HCT116 (cell line): ENCODE measurements at regions not wholly inside any gene's neighbourhood (a gene's known extent, or its start where the extent isn't known, plus 50 kb on each side); places are given as distances from the start of the nearest gene placed in this dataset.

ENCODE experiments used
- ATAC-seq: fragments of 200-7000 bp; cut with Tn5 transposase; 2 replicates; pipeline ENCODE4 v1.9.1; 2020; ENCODE audit warnings: mild to moderate bottlenecking, moderate library complexity
- BruUV-seq: library from RNA; stranded (reverse); fragments of 400-500 nt; replicated peaks from 2 replicates; lab custom pipeline; 2021; lab: Mats Ljungman, UMichigan
- CTCF ChIA-PET: fragments of 300-600 bp; sonication (Branson Sonifier 250); formaldehyde crosslinking; loops from one replicate; lab custom pipeline; 2021; ENCODE audit warnings: antibody characterized with exemption; lab: Charles Lee
- POLR2A ChIA-PET: fragments of 300-600, 350-600 bp; sonication (Branson Sonifier 250); formaldehyde crosslinking; loops from one replicate; lab custom pipeline; 2021; ENCODE audit warnings: antibody characterized with exemption; lab: Charles Lee
- RAD21 ChIA-PET, 2 experiments: fragments of 300-600 bp; sonication (Branson Sonifier 250); formaldehyde crosslinking; loops; one replicate each; lab custom pipeline; 2023; ENCODE audit warnings: low total read pairs in 2 of 2; ENCODE audit not compliant: uncharacterized antibody in 2 of 2, unreplicated experiment in 2 of 2, low non-redundant PET in 1 of 2; lab: Charles Lee
- DNase-seq: peaks from one replicate; pipeline ENCODE4 v3.0.0-alpha.2; 2010; ENCODE audit warnings: low read depth, low spot score
- H2AFZ ChIP-seq: fragments of 200-600 bp; shearing (Covaris generic), sonication (generic); 2 replicates; pipeline ENCODE4 v1.6.1; 2017; ENCODE audit warnings: low read depth, mixed run types, mixed read lengths, antibody characterized with exemption, low read length; ENCODE audit not compliant: poor library complexity, severe bottlenecking
- H3K27ac ChIP-seq: 2 replicates; pipeline ENCODE4 v1.5.1; 2012; ENCODE audit warnings: low read depth, low read length
- H3K27me3 ChIP-seq: fragments of 200-600 bp; sonication (generic); 2 replicates; pipeline ENCODE4 v1.6.1; 2016; ENCODE audit warnings: mixed run types, low read length, mixed read lengths; ENCODE audit not compliant: insufficient read depth
- H3K36me3 ChIP-seq, 2 experiments: fragments of 200-500 bp in 1 of 2; fragments of 200-600 bp in 1 of 2; sonication (Bioruptor generic) in 1 of 2; sonication (generic) in 1 of 2; 2 replicates each; pipeline versions ENCODE4 v1.5.1 to v1.6.1; 2014 to 2016; ENCODE audit warnings: low read length in 2 of 2, inconsistent platforms in 1 of 2, mixed read lengths in 1 of 2, mixed run types in 1 of 2; ENCODE audit not compliant: insufficient read depth in 2 of 2, control insufficient read depth in 1 of 2
- H3K4me1 ChIP-seq, 2 experiments: fragments of 200-600 bp in 1 of 2; sonication (generic) in 1 of 2; 2 replicates each; pipeline versions ENCODE4 v1.5.1 to v1.6.1; 2012 to 2017; ENCODE audit warnings: low read length in 2 of 2, inconsistent platforms in 1 of 2, mild to moderate bottlenecking in 1 of 2, mixed read lengths in 1 of 2, mixed run types in 1 of 2, moderate library complexity in 1 of 2; ENCODE audit not compliant: insufficient read depth in 2 of 2, control insufficient read depth in 1 of 2
- H3K4me2 ChIP-seq: fragments of 200-600 bp; sonication (generic); 2 replicates; pipeline ENCODE4 v1.6.1; 2017; ENCODE audit warnings: mixed run types, low read length, mixed read lengths
- H3K4me3 ChIP-seq, 2 experiments: fragments of 200-600 bp in 1 of 2; sonication (generic) in 1 of 2; replicated peaks in 1 of 2; 2 replicates each; pipeline ENCODE4 v1.5.1; 2011 to 2016; ENCODE audit warnings: low read length in 2 of 2, control low read depth in 1 of 2, low read depth in 1 of 2, mild to moderate bottlenecking in 1 of 2, mixed read lengths in 1 of 2, mixed run types in 1 of 2
- H3K79me2 ChIP-seq: fragments of 200-600 bp; sonication (generic); 2 replicates; pipeline ENCODE4 v1.6.1; 2017; ENCODE audit warnings: mild to moderate bottlenecking, mixed run types, low read length, moderate library complexity, mixed read lengths; ENCODE audit not compliant: insufficient read depth
- H3K9ac ChIP-seq: fragments of 200-600 bp; sonication (generic); 2 replicates; pipeline ENCODE4 v1.6.1; 2016; ENCODE audit warnings: low read length, mixed read lengths
- H3K9me2 ChIP-seq: fragments of 200-600 bp; sonication (generic), shearing (Covaris generic); 2 replicates; pipeline ENCODE4 v1.6.1; 2017; ENCODE audit warnings: mixed run types, mild to moderate bottlenecking, moderate library complexity; ENCODE audit not compliant: insufficient read depth
- H3K9me3 ChIP-seq, 2 experiments: fragments of 200-500 bp in 1 of 2; fragments of 200-600 bp in 1 of 2; sonication (Bioruptor generic) in 1 of 2; sonication (generic) in 1 of 2; 2 replicates each; pipeline ENCODE4 v1.6.1; 2014 to 2017; ENCODE audit warnings: low read length in 2 of 2, mixed read lengths in 2 of 2, inconsistent platforms in 1 of 2, low read depth in 1 of 2, mild to moderate bottlenecking in 1 of 2, mixed run types in 1 of 2, moderate library complexity in 1 of 2; ENCODE audit not compliant: control insufficient read depth in 1 of 2, insufficient read depth in 1 of 2
- H4K20me1 ChIP-seq: fragments of 200-600 bp; sonication (generic), shearing (Covaris generic); 2 replicates; pipeline ENCODE4 v1.6.1; 2017; ENCODE audit warnings: mixed run types, mild to moderate bottlenecking, moderate library complexity; ENCODE audit not compliant: insufficient read depth
- CBX3 ChIP-seq: IDR thresholded peaks from 2 replicates; pipeline ENCODE4 v1.6.1; 2012; ENCODE audit warnings: low read depth
- CEBPB ChIP-seq: IDR thresholded peaks from 2 replicates; pipeline ENCODE4 v1.6.1; 2012; ENCODE audit warnings: low read depth
- CTCF ChIP-seq, 3 experiments: fragments of 200-600 bp in 1 of 3; sonication (generic) in 1 of 3; IDR thresholded peaks in 2 of 3; conservative IDR thresholded peaks in 1 of 3; 2 replicates each; pipeline ENCODE4 v1.5.1; 2012 to 2017; ENCODE audit warnings: low read depth in 2 of 3, low read length in 2 of 3, antibody characterized with exemption in 1 of 3, borderline replicate concordance in 1 of 3, control low read depth in 1 of 3, mild to moderate bottlenecking in 1 of 3, mixed read lengths in 1 of 3, mixed run types in 1 of 3, moderate library complexity in 1 of 3; ENCODE audit not compliant: insufficient read depth in 1 of 3
- EGR1 ChIP-seq: IDR thresholded peaks from 2 replicates; pipeline ENCODE4 v1.6.1; 2012; ENCODE audit warnings: low read depth
- ELF1 ChIP-seq: IDR thresholded peaks from 2 replicates; pipeline ENCODE4 v1.6.1; 2012; ENCODE audit warnings: low read depth, borderline replicate concordance
- EZH2 ChIP-seq: fragments of 200-600 bp; sonication (generic); IDR thresholded peaks from 2 replicates; pipeline ENCODE4 v1.6.1; 2017; ENCODE audit warnings: antibody characterized with exemption, mixed run types
- EZH2phosphoT487 ChIP-seq: fragments of 200-600 bp; IDR thresholded peaks from 2 replicates; pipeline ENCODE4 v1.6.1; 2018; ENCODE audit warnings: antibody characterized with exemption, borderline replicate concordance
- FOSL1 ChIP-seq: IDR thresholded peaks from 2 replicates; pipeline ENCODE4 v1.6.1; 2012; ENCODE audit warnings: low read depth
- JUND ChIP-seq: IDR thresholded peaks from 2 replicates; pipeline ENCODE4 v1.6.1; 2012
- MAX ChIP-seq: IDR thresholded peaks from 2 replicates; pipeline ENCODE4 v1.6.1; 2012
- POLR2AphosphoS5 ChIP-seq: IDR thresholded peaks from 2 replicates; pipeline ENCODE4 v1.6.1; 2011; ENCODE audit warnings: mild to moderate bottlenecking, low read depth, low read length, moderate library complexity
- RAD21 ChIP-seq: IDR thresholded peaks from 2 replicates; pipeline ENCODE4 v1.6.1; 2012; ENCODE audit warnings: low read depth, mild to moderate bottlenecking
- REST ChIP-seq: IDR thresholded peaks from 2 replicates; pipeline ENCODE4 v1.6.1; 2012; ENCODE audit warnings: low read depth
- SIN3A ChIP-seq: IDR thresholded peaks from 2 replicates; pipeline ENCODE4 v1.6.1; 2012; ENCODE audit warnings: low read depth
- SP1 ChIP-seq: IDR thresholded peaks from 2 replicates; pipeline ENCODE4 v1.6.1; 2012; ENCODE audit warnings: low read depth
- SRF ChIP-seq: IDR thresholded peaks from 2 replicates; pipeline ENCODE4 v1.6.1; 2012; ENCODE audit warnings: low read depth
- TCF7L2 ChIP-seq: IDR thresholded peaks from 2 replicates; pipeline ENCODE4 v1.7.0; 2011; ENCODE audit warnings: borderline replicate concordance, inconsistent platforms; ENCODE audit not compliant: insufficient read depth, insufficient read length; ENCODE audit errors: extremely low read depth
- YY1 ChIP-seq: IDR thresholded peaks from 2 replicates; pipeline ENCODE4 v1.6.1; 2011; ENCODE audit warnings: low read length, low read depth, moderate library complexity, mild to moderate bottlenecking; ENCODE audit not compliant: insufficient replicate concordance; ENCODE audit errors: extremely low read depth
- ZBTB33 ChIP-seq: IDR thresholded peaks from 2 replicates; pipeline ENCODE4 v1.6.1; 2011; ENCODE audit warnings: mild to moderate bottlenecking, low read length, moderate library complexity; ENCODE audit not compliant: insufficient replicate concordance; ENCODE audit errors: extremely low read depth
- ZFX ChIP-seq: fragments of 450-650 bp; IDR thresholded peaks from 2 replicates; pipeline ENCODE4 v1.6.1; 2017
- intact Hi-C: fragments of 100-400 bp; cut with micrococcal nuclease; formaldehyde crosslinking; loops from 2 replicates; pipeline ENCODE4 v1.10.0; 2022

GRCh38 chr2:191610756-191611155 lies 67.2 kb upstream of the NABP1 start (continued):
- TF ChIP-seq ELF1 (no peak), JUND (no peak), SIN3A (no peak), YY1 (no peak), ZFX (no peak), CEBPB (no peak)

GRCh38 chr2:191611614-191612013 lies 66.3 kb upstream of the NABP1 start:
- Histone ChIP-seq H3K27me3 (no peaks in the 10 kb centered on the region), H3K4me1 (no peaks in the 10 kb centered on the region), H3K27ac (no peak overlapping the region), H3K79me2 (no peaks in the 10 kb centered on the region), H4K20me1 (no peaks in the 10 kb centered on the region), H3K9me3 (no peaks in the 10 kb centered on the region), H3K4me3 (no peak overlapping the region), H3K9me2 (no peaks in the 10 kb centered on the region), H2AFZ (no peak overlapping the region), H3K36me3 (no peaks in the 10 kb centered on the region), H3K9ac (no peak overlapping the region), H3K4me2 (no peak overlapping the region)
- intact Hi-C loops = no loop called here
- no TSS peak for BruUV-seq
- ChIA-PET CTCF (no interaction called here), POLR2A (no interaction called here), RAD21 (no interaction called here)
- DNase-seq (no peak), ATAC-seq (no peak)
- TF ChIP-seq EZH2 = no peak
- no peak for TF ChIP-seq CBX3
- TF ChIP-seq POLR2AphosphoS5 = no peak
- no peak for TF ChIP-seq RAD21
- no peak for TF ChIP-seq REST
- no peak for TF ChIP-seq TCF7L2
- TF ChIP-seq ZBTB33 = no peak
- no peak for TF ChIP-seq SP1
- TF ChIP-seq MAX = no peak
- no peak for TF ChIP-seq ZFX
- TF ChIP-seq CTCF (IDR thresholded peaks at IDR 0.05 in 2 of 3, conservative IDR thresholded peaks at IDR 0.05 in 1 of 3; ENCODE audit: borderline replicate concordance in 1 of 3, insufficient read depth in 1 of 3, low read depth in 2 of 3, low read length in 2 of 3) = no peak
- TF ChIP-seq EGR1 = no peak
- TF ChIP-seq EZH2phosphoT487 = no peak
- TF ChIP-seq FOSL1 = no peak
- no peak for TF ChIP-seq SRF
- no peak for TF ChIP-seq SIN3A
